Neural progenitor cell (in vitro differentiated cells): ENCODE measurements at regions not wholly inside any gene's neighbourhood (a gene's known extent, or its start where the extent isn't known, plus 50 kb on each side); places are given as distances from the start of the nearest gene placed in this dataset.

Experiments
- DNase-seq: peaks from one replicate; pipeline ENCODE4 v3.0.0-alpha.2; 2016; ENCODE audit warnings: low spot score
- H2AFZ ChIP-seq: fragments of 200-600 bp; sonication (generic); replicated peaks from 2 replicates; pipeline ENCODE4 v1.6.1; 2016; ENCODE audit warnings: antibody characterized with exemption
- H3F3A ChIP-seq: fragments of 200-600 bp; sonication (generic); 2 replicates; pipeline ENCODE4 v1.6.1; 2016; ENCODE audit warnings: antibody characterized with exemption, low read depth
- H3K27ac ChIP-seq: fragments of 200-600 bp; sonication (generic); 2 replicates; pipeline ENCODE4 v1.5.1; 2016; ENCODE audit warnings: mild to moderate bottlenecking
- H3K27me3 ChIP-seq: fragments of 200-600 bp; sonication (generic); 2 replicates; pipeline ENCODE4 v1.6.1; 2016; ENCODE audit warnings: mild to moderate bottlenecking, moderate library complexity
- H3K36me3 ChIP-seq: fragments of 200-600 bp; sonication (generic); 2 replicates; pipeline ENCODE4 v1.5.1; 2016
- H3K4me1 ChIP-seq: fragments of 200-600 bp; sonication (generic); 2 replicates; pipeline ENCODE4 v1.6.1; 2016; ENCODE audit warnings: mixed run types
- H3K4me2 ChIP-seq: fragments of 200-600 bp; sonication (generic); 2 replicates; pipeline ENCODE4 v1.6.1; 2016
- H3K4me3 ChIP-seq: fragments of 200-600 bp; sonication (generic); 2 replicates; pipeline ENCODE4 v1.5.1; 2016
- H3K79me2 ChIP-seq: fragments of 200-600 bp; sonication (generic); 2 replicates; pipeline ENCODE4 v1.6.1; 2016; ENCODE audit warnings: low read depth
- H3K9ac ChIP-seq: fragments of 200-600 bp; sonication (generic); 2 replicates; pipeline ENCODE4 v1.6.1; 2016
- H3K9me3 ChIP-seq: fragments of 200-600 bp; sonication (generic); 2 replicates; pipeline ENCODE4 v1.5.1; 2016; ENCODE audit warnings: low read depth
- H4K20me1 ChIP-seq: fragments of 200-600 bp; sonication (generic); 2 replicates; pipeline ENCODE4 v1.6.1; 2016; ENCODE audit warnings: low read depth
- H3K27ac Mint-ChIP-seq: 3 replicates; pipeline ENCODE4 v1.8.0; 2021; ENCODE audit warnings: mixed read lengths
- H3K27me3 Mint-ChIP-seq: 2 replicates; pipeline ENCODE4 v1.8.0; 2022; ENCODE audit warnings: low read depth, mild to moderate bottlenecking, inconsistent platforms, moderate library complexity, mixed read lengths; ENCODE audit not compliant: insufficient read depth
- H3K36me3 Mint-ChIP-seq: 3 replicates; pipeline ENCODE4 v1.8.0; 2021; ENCODE audit warnings: mixed read lengths
- H3K4me1 Mint-ChIP-seq: 3 replicates; pipeline ENCODE4 v1.8.0; 2021; ENCODE audit warnings: mixed read lengths
- H3K4me3 Mint-ChIP-seq: 3 replicates; pipeline ENCODE4 v1.8.0; 2021; ENCODE audit warnings: mild to moderate bottlenecking, moderate library complexity, mixed read lengths
- H3K9me3 Mint-ChIP-seq: 3 replicates; pipeline ENCODE4 v1.8.0; 2020; ENCODE audit warnings: mixed read lengths
- CTCF ChIP-seq: fragments of 200-600 bp; sonication (generic); IDR thresholded peaks from 2 replicates; pipeline ENCODE4 v1.5.1; 2017; ENCODE audit warnings: antibody characterized with exemption, mild to moderate bottlenecking
- EZH2 ChIP-seq: fragments of 200-600 bp; sonication (generic); IDR thresholded peaks from 2 replicates; pipeline ENCODE4 v1.6.1; 2017; ENCODE audit warnings: antibody characterized with exemption, mild to moderate bottlenecking, moderate library complexity
- EZH2phosphoT487 ChIP-seq: fragments of 200-600 bp; sonication (generic); IDR thresholded peaks from 2 replicates; pipeline ENCODE4 v1.6.1; 2017; ENCODE audit warnings: antibody characterized with exemption

DNA sequence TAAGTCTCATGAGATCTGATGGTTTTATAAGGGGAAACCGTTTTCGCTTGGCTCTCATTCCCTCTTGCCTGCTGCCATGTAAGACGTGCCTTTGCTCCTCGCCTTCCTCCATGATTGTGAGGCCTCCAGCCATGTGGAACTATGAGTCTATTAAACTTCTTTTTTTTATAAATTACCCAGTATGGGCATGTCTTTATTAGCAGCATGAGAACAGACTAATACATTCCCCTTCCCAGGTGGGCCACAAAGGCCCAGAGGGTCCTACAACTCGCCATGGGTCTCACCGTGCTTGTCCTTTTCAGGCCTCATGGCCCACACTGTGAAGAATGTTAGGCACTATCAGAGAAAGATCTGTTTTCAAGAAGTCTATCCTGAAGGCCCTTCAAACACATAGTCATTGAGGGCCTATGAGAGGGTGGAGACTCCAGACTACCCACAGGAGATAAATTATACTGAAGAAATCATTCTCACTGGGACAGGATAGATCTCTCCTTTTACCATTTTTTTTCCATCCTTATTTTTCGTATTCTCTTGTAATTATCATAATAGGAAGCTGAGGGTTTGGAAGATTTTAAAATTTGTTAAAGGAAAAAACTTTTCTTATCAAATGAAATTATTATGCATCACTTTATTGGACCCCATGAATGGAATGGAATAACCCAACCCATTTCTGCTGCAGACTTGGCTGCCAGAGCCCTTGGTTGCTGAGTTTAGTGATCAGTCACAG, 57.2 kb upstream of the EPCAM start:
- Histone ChIP-seq H3K4me3 (no peak overlapping the region), H3K36me3 (no peaks in the 10 kb centered on the region), H3K4me1 (peaks cover 24% of the 10 kb centered on the region), H3K27me3 (no peaks in the 10 kb centered on the region), H3K27ac (no peak overlapping the region), H3K9me3 (no peaks in the 10 kb centered on the region), H3K79me2 (no peaks in the 10 kb centered on the region), H3K9ac (no peak overlapping the region), H3K4me2 (no peak overlapping the region), H3F3A (peaks cover 25% of the 10 kb centered on the region), H2AFZ (no peak overlapping the region), H4K20me1 (no peaks in the 10 kb centered on the region)
- DNase-seq, result no peak
- Mint-ChIP-seq H3K9me3 (no peaks in the 10 kb centered on the region), H3K4me1 (peaks cover 37% of the 10 kb centered on the region), H3K4me3 (no peak overlapping the region), H3K27me3 (peaks cover 4% of the 10 kb centered on the region), H3K36me3 (peaks cover 2% of the 10 kb centered on the region), H3K27ac (peak overlapping the region; percentile 7)
- TF ChIP-seq EZH2, result no peak
- no peak for TF ChIP-seq EZH2phosphoT487
- no peak for TF ChIP-seq CTCF

DNA sequence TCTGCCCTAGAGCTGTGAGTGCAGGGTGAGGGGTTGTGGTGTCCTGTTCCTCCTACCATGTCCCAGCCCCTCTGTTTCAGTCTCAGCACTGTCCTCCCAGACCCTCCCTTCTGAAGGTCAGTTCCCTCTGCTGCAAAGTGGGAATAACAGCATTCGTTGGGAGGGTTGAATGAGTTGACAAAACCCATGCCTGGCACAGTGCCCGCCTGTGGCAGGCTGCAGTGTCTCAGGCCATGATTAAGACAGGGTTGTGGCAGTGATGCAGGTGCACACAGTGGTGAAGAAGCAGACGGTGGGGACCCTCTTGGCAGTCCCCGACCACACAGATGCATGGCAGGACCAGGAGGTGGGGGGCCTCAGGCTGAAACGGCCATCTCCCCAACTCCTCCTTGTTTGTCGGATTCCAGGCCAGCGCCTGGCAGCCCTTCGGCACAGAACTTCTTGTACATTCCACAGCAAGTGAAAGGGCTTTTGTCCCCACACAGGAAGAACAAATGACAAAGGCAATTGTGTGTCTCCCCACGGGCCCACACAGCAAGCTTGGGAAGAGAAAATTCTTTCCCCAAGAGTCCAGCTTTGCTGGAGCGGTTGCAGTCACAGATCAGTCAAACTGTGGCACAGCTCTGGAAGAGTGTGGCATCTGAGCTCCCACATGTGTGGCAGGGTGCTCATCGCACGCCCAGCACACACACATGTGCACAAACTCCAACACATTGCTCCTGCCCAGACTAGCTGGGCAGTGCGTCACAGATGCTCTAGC, 58.1 kb upstream of the EPCAM start:
- DNase-seq, result peak; percentile 53
- H3K4me1 Mint-ChIP-seq, result peaks cover 39% of the 10 kb centered on the region
- H3K4me2 ChIP-seq, result peak overlapping the region; percentile 36
- peak overlapping the region; percentile 79 for H3K27ac Mint-ChIP-seq
- TF ChIP-seq EZH2 (no peak), EZH2phosphoT487 (no peak), CTCF (no peak)
- peaks cover 4% of the 10 kb centered on the region for H3K27me3 Mint-ChIP-seq
- peaks cover 24% of the 10 kb centered on the region for H3K4me1 ChIP-seq
- H3F3A ChIP-seq, result peaks cover 25% of the 10 kb centered on the region
- H3K79me2 ChIP-seq, result no peaks in the 10 kb centered on the region
- no peaks in the 10 kb centered on the region for H3K9me3 ChIP-seq
- H3K4me3 Mint-ChIP-seq, result peak overlapping the region; percentile 57
- peaks cover 2% of the 10 kb centered on the region for H3K36me3 Mint-ChIP-seq
- no peak overlapping the region for H3K4me3 ChIP-seq
- no peaks in the 10 kb centered on the region for H4K20me1 ChIP-seq
- H3K36me3 ChIP-seq, result no peaks in the 10 kb centered on the region
- H2AFZ ChIP-seq, result no peak overlapping the region
- no peak overlapping the region for H3K9ac ChIP-seq
- no peaks in the 10 kb centered on the region for H3K27me3 ChIP-seq
- no peaks in the 10 kb centered on the region for H3K9me3 Mint-ChIP-seq
- no peak overlapping the region for H3K27ac ChIP-seq

DNA sequence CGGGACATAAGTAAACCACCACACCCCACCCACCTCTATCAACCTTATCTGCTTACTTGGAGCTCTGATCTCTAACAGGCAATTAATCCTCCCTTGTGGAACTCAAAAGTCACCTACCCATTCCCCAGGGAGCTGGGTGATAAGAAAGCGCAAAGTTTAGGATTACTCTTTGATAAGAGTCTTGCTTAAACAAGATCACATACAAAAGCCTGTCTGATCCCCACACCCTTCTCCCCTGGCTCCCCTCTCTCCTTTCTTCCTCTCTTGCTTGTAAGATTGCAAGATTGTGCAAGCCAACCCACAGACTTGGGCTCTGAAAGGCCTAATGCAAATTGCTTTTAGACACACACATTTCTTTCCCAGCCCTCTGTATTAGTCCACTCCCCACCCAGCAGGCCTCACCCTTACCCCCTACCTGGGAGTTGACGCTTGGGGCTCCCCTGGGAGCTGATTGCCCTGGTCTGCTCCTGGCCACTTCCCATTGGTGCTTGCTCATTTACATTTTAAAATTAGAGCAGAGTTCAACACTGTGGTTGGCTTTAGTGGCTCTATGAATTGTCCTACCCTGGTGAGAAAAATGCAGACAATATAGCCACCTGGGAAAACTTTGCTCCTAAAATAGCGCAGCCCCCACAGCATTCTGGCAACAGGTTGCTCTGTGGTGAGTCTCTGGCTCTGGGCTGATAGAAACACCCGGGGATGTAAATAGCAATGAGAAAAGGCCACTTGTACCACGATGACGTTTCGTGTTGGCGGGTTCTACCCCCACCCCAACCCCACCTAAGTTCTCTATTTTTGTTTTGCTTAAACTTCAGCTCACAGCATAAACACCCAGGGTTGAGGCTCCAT, 58.9 kb upstream of the EPCAM start:
- Mint-ChIP-seq H3K36me3 (peaks cover under 1% of the 10 kb centered on the region), H3K4me1 (peaks cover 40% of the 10 kb centered on the region), H3K27ac (peak overlapping the region; percentile 86), H3K27me3 (peaks cover 4% of the 10 kb centered on the region), H3K9me3 (no peaks in the 10 kb centered on the region), H3K4me3 (peak overlapping the region; percentile 57)
- H3K27ac ChIP-seq, result peak overlapping the region; percentile 60
- H3K4me1 ChIP-seq, result peaks cover 24% of the 10 kb centered on the region
- H2AFZ ChIP-seq, result no peak overlapping the region
- H3K4me3 ChIP-seq, result no peak overlapping the region
- no peak overlapping the region for H3K9ac ChIP-seq
- peaks cover 25% of the 10 kb centered on the region for H3F3A ChIP-seq
- H4K20me1 ChIP-seq, result no peaks in the 10 kb centered on the region
- DNase-seq, result peak; percentile 45
- H3K36me3 ChIP-seq, result no peaks in the 10 kb centered on the region
- H3K27me3 ChIP-seq, result no peaks in the 10 kb centered on the region
- H3K9me3 ChIP-seq, result no peaks in the 10 kb centered on the region
- H3K79me2 ChIP-seq, result no peaks in the 10 kb centered on the region
- H3K4me2 ChIP-seq, result peak overlapping the region; percentile 36
- TF ChIP-seq EZH2 (no peak), EZH2phosphoT487 (peak; percentile 48)
